HG03039 (cell line): ENCODE measurements at regions not wholly inside any gene's neighbourhood (a gene's known extent, or its start where the extent isn't known, plus 50 kb on each side); places are given as distances from the start of the nearest gene placed in this dataset.

Source experiments
- ATAC-seq: cut with Tn5 transposase; IDR thresholded peaks from one replicate; pipeline ENCODE4 v1.9.1; 2021; ENCODE audit warnings: mild to moderate bottlenecking, moderate library complexity; ENCODE audit not compliant: unreplicated experiment

DNA sequence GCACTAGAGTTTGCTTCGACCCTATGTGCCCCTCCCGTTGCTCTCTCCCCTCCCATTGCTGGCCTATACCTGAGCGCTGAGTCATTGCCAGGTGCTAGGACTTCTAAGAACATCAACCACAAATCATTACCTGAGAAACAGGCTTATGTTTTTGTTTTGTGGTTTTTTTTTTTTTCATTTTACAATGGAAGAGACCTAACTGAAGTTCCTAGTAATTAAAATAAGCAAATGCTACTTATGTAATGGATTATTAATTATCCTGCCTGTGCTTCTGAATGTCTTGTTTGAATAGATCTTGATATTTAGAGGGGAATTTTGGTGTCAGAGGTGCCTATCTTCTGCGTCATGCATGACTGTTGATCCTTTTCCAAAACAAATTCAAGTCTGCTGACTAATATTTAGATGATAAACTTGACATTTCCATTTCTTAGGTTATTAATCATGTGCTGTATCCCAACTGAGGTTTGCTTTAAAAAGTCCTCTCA lies 275.4 kb upstream of the CPEB2 start:
- ATAC-seq, result no peak

DNA sequence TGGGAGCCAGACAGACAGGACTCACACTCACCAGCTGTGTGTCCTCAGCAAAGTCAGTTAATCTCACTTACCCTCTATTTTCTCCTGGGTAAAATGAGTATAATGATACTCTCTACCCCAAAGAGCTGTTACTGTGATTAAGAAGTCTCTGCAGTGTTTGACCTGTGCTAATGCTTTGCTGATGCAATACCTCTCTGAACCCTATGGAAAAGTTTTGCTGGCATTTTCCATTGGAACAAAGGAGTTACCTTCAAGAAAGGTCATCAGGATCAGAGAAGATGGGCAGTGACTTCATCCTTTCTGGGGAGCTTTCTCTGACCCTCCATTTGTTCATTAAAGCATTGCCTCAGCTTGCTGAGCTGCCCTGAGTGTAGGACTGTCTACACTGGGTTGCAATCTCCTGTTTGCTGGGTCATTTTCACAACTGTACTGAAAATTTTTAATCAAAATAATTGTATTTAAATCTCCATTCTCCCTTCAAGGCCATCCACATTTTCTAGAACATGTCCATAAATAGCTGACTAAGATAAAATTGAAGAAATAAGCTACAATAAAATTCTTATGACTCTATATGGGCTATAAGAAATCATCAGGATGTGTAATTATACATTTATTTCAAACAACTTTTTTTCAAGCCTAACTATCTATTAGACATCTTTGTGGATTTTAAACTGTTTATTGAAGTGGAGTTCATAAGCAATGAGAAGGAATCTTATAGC lies 272.8 kb upstream of the CPEB2 start:
- ATAC-seq, result no peak

DNA sequence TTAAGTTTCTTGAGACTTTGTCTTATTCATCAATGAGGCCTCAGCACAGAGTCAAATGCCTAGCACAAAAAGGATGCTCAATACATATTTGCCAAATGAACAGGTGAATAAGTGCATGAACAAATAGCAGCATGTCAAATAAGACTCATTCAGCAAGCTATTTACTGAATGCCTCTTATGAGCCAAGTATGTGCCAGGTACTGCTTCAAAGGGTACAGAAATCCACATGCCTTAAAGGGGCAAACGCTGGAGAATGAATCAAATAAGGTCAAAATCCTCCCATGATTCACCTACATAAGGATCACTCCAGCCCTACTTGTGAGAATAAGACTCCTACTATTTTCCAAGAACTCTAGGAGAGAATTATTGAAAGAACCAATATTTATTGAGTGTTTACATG lies 260.2 kb upstream of the CPEB2 start:
- no peak for ATAC-seq

DNA sequence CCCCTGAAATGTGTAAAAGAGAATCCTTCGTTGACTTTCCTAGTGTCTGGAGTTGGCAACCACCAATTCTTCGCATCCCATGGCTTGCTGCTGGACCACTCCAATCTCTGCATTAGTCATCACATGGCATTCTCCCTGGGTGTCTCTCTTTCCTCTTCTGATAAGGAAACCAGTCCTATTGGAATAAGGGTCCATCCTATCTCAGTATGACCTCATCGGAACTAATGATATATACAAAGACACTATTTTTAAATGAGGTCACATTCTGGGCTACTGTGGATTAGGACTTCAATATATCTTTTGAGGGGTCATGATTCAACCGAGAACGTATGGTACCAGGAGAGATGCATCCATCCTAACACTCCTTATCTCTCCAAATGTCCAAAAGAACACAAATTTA lies 259.1 kb upstream of the CPEB2 start:
- no peak for ATAC-seq

DNA sequence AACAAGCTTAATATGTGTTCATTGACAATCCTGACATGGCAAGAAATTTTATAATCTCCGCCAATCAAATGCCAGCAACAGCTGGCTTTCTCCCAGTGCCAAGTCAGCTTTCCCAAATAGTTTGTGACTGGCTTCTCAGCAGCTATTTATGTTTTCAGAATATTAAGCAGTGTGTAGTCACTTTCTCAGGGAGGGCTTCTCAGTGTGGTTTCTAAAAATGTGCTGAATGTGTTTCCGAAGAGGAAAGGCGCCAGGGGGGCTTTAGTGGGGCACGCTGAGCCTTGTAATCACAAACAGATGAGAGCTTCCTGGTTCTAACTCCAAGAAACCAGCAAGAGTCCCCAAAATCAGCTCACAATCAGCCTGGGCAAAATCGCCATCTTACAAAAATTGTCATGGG lies 258.7 kb upstream of the CPEB2 start:
- ATAC-seq, result no peak

DNA sequence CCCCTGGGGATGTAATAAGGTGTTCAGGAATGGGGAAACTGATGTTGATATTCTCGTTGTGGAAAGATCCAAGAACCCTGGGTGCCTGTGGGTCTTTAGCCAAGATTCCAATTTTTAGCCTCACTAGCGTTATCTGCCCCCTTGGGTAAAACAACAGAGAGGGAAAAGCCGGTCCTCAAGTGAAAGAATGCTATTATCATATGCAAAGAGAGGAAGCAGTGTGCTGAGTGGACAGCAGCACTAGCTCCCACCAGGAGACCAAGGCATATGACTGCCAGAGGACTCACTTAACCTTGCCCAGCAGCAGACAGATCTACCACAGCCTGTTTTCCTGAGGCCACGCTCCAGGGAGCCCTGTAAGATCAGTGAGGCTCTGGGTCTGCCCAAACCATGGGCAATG lies 257.9 kb upstream of the CPEB2 start:
- no peak for ATAC-seq

DNA sequence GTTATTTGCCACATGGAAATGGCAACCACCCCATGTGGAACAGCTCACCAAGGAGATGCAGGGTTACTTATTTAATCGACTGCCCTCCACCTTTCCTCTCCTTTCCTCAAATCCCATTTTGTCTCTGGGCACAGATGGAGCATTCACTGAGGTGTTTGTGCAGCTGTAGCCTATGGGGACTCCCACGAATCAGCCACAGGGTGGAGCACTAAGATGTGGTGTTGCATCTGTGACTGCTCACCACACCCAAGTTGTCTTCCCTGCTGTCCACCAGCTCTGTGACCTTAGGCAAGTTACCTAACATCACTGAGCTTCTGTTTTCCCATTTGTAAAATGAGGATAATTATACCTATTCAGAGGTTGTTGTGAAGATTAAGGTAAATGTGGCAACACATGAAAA lies 252.4 kb upstream of the CPEB2 start:
- no peak for ATAC-seq

DNA sequence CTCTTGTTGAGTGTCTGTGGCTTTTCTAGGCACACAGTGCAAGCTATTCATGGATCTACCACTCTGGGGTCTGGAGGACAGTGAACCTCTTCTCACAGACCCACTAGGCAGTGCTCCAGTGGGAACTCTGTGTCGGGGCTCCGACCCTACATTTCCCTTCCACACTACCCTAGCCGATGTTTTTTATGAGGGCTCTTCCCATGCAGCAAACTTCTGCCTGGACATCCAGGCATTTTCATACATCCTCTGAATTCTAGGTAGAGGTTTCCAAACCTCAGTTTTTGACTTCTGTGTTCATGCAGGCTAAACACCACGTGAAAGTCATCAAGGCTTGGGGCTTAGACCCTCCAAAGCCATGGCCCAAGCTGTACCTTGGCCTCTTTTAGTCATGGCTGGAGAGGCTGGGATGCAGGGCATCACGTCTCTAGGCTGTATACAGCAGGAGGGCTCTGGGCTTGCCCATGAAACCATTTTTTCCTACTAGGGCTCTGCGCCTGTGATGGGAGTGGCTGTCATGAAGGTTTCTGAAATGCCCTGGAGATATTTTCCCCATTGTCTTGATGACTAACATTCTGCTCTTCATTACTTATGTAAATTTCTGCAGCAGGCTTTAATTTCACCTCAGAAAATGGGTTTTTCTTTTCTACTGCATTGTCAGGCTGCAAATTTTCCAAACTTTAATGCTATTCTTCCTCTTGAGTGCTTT lies 249.8 kb upstream of the CPEB2 start:
- no peak for ATAC-seq

DNA sequence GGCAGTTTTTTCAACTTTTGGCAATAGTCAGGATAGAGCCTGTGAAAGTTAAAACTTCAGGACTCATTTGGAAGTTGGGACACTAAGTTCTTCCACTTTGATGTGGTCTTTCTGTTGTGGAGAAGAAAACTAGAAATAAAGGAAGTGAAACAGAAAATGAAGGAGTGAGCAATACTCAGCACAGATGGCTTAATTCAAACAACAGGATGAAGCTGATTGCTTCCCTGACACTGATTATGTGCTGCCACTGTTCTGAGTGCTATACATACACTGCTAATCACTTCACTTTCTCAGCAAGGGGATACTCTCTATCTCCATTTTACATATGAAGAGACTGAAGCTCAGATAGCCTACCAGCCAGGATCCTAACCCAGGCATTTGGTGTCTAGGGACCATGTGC lies 235.1 kb upstream of the CPEB2 start:
- peak; percentile 64 for ATAC-seq

DNA sequence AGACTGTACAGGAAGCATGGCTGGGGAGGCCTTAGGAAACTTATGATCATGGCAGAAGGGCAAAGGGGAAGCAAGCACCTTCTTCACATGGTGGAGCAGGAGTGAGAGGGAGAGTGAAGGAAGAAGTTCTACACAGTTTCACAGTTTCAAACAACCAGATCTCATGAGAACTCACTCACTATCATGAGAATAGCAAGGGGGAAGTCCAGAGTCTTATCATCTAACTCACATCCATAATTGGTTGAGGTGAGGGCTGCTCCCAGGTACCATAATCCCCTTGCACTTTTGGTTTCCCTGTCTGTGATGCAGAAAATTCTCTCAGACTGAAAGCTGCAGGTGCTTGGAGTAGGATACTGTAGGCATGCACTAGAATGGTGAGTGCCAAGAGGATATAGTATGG lies 233.8 kb upstream of the CPEB2 start:
- no peak for ATAC-seq

DNA sequence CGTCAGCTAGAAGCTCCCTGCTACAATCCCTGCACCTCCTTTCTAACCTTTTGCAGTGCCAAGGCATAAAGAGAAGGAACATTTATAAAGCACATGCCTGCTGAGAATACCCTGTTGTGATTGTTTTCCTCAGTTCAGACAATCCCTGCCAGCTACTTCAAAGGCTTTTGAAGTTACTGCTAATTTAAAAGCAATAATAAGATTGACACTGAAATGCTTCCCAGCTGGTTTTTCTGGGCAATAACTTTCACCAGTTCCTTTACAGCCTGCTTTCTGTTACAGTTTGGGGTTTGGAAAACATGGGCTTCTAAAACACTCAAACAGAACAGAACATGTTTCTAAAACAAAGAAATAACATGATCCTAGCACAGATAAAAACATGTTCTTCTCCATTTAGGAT lies 232.3 kb upstream of the CPEB2 start:
- ATAC-seq, result no peak

DNA sequence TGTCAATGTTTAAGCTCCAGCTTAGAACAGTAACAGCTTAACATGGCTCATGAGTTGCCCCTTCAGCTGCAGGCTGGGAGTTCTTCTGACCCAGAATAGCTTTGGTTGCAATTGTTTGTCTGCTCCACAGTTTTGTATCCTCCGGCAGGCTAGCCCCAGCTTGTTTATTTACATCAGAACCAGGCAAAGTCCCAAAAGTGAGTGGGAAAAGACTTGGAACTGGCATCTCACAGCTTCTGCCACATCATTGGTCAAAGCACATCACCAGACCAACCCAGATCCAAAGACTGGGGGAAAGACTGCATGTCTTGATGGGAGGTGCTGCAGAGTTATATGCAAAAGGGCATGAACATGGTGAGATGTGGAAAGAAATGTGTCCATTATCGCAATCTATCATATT lies 231.2 kb upstream of the CPEB2 start:
- ATAC-seq, result no peak

DNA sequence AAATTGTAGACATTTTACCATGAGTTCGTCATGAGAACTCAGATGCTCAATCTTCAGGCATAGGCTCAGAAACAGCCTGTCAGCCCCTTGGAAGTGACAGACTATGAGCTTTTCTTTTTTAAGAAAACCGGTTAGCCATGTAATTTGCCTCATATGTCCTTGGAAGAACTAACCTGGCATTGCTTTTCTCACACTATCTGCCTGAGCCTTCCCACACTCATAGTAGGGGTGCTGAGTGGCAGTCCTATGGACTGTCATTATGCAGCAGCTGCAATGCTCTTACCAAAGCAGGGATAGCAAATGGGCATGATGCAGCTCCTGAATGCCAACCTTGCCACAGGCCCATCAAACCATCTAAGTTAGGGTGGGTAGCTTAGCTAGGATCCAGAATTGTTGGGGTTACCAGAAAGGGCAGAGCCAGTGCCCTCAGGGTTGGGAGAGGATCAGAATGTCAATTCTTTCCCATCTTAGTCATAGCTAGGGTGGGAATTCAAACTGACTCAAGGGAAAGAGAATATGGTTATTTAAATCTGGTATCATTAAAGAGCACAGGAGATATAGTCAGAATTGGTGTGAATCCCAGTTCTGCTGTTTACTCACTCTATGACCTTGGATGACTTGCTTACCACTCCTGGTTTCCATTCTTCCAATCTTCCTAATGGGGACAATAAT lies 230.6 kb upstream of the CPEB2 start:
- ATAC-seq, result no peak

DNA sequence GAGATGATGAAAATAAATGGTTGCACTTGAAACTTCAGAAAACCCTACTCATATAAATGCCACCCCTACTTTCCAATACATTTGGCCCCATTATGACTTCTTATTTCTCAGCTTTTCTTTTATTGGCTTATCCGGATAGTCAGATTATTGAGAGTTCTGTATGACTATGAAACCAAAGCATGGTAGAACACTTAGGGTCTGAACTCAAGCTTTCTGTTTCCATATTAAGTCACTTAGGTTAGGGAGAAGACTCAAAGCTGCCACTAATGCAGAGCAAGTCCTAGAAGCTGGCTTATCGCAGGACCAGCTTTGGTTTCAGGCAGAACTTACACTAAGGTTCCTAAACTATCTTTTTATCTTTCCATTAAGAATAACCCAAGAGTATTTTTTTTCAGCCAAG lies 229.9 kb upstream of the CPEB2 start:
- no peak for ATAC-seq

DNA sequence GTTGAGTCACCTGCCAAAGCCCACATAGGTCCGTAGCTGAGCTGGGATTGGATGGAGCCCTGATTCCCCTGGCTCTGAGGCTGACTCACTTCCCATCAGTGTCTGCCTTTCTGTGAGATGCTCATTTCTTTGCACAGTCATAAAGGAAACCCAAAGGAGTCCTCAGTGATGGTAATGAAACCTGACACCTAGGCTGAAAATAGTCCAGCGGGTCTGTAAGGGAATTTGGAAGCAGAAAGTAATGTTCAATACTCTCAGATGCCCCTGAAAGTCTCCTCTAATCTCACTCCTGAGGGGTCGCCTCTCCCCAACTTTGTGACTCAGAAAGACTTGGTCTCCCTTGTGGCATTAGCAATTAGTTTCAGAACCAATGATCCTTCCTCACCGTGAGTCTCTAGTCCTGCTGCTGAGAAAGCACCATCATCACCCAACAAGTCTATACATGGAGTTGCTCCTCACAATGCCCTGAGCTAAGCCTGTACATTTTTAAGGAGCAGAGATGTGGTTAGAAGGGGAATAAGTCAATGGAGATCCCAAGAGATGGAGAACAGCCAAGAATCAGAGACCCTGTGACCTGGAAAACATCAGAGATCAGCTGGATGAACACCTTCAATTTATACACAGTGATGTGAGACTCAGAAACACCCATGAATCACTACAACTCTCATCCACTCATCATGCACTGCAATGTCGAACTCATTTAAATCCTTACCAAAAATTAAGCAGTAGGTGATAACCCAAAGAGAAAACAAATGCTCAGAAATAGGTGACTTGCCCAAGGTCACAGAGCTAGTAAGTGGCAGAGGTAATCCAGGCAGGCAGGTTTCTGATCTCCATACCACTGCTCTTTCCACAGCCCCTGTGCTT lies 219.0 kb upstream of the CPEB2 start:
- peak; percentile 98 for ATAC-seq

DNA sequence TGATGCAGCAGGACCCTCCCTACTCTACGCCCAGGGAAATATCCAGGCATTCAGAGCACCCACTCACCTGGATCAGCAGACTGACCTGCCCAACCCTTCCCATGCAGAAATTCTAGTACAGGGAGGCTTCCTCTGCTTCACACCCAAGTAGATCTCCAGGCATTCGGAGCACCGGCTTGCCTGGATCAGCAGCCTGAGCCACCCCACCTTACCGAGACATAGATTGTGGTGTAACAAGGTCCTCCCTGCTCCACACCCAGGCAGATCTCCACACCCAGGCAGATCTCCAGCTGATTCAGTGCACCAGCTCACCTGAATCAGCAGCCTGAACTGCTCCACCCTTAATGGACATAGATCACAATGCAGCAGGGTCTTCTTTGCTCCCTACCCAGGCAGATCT lies 215.1 kb upstream of the CPEB2 start:
- ATAC-seq, result no peak

DNA sequence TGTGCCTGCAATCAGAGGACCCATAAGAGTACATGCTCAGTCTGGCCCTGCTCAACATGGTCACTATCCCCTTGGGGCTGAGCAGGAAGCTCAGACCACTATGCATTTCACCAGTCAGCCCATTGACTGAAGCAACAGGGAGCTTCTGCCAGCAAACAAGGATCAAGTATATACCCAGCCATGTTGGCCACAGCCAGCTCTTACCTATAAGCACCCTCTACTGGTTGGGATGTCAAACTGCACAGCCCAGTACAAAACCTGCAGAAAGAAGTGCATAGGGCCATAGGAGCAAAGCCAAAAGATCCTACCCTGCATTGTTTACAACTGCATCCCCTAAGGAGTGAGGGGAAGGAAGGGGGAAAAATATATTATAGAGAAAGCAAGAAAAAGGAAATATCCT lies 214.4 kb upstream of the CPEB2 start:
- ATAC-seq, result no peak

DNA sequence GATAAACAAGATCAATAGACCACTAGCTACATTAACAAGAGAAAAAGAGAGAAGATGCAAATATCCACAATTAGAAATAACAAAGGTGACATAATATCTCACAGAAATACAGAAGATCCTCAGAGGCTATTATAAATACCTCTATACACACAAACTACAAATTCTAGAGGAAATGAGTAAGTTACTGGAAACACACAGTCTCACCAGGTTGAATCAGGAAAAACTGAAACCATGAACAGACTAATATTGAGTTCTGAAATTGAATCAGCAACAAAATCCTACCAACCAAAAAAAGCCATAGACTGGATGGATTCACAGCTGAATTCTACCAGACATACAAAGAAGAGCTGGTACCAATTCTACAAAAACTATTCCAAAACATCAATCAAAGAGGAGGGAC lies 211.8 kb upstream of the CPEB2 start:
- no peak for ATAC-seq

DNA sequence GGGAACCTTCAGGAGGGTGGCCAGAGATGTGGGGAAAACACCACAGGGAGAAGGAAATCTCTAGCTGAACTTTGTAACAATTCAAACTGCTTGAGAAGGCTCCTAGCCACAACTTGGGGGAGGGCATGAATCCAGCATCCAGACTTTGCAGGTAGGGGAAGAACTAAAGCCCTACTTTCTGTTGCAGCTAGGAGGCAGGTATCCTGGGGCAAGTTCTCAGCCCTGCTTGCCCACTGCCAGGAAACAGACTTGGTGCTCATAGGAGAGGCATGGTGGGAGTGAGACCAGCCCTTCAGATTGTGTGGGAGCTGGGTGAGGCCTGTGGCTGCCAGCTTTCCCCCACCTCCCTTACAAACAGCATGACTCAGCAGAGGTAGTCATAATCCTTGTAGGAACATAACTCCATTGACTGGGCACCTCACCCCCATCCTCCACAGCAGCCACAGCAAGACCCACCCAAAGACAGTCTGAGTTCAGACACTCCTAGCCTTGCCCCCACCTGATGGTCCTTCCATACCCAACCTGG lies 209.5 kb upstream of the CPEB2 start:
- no peak for ATAC-seq

DNA sequence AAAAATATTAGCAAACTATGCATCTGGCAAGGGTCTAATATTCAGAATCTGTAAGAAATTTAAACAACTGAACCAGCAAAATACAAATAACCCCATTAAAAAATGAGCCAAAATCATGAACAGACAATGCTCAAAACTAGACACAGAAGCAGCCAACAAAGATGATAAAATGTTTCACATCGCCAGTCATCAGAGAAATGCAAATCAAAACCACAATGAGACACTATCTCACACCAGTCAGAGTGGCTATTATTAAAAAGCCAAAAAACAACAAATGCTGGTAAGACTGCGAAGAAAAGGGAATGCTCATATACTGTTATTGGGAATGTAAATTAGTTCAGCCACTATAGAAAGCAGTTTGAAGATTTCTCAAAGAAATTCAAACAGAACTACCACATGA lies 201.3 kb upstream of the CPEB2 start:
- ATAC-seq, result no peak

DNA sequence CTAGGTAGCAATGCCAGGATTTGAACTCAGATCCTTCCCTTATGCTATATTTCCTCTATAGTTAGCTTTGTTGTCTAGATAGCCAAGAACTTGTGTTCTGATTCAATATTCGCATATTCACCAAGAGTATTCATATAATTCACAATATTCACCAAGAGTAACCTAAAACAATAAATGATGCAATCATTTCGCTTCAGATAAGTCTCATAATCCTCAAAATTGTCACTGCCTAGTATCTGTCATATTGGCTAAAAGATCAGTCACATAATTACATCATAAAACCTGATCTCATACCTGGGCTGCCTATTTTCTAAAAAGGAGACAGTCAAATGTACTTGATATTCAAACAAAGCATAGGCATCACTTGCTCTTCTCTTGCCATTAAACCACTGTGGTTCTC lies 199.7 kb upstream of the CPEB2 start:
- ATAC-seq, result no peak
